ENCODE measurements at regions not wholly inside any gene's neighbourhood (a gene's known extent, or its start where the extent isn't known, plus 50 kb on each side); places are given as distances from the start of the nearest gene placed in this dataset.

DNA sequence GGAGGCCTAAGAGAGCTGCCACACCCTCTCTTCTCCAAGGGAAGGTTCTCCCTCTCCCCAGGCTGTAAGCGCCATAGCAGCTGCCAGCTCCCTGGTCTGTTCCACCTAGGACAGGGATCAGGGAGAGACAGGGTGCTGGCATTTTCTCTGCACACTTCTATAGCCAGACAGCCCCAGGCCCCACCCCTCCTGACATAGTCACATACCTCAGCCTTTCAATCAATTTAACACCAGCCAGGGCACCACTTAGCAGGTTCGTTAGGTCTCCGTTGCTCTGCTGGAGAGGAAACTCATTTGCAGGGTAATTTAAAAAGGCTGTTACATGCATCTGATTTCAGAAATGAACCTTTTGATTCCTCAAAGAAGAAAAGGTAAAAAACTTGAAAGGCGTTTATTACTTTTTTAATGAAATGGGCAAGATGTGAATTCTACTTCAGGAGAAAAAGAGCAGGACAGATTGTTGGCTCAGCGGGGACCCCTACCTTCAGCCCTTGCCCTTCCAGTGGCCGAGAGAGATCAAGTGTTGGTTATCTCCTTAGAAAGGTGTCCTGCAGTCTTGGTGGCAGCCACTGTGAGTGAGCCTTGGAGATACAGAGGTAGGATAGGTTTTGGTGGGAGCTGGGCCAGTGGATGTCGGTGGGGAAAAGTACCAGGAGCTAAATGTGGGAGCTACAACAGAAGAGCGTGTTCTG lies 180.5 kb upstream of the GALNT17 start:
- peaks cover 0 to 6% (median 3%) of the 10 kb centered on the region in 4 experiments; a peak in 4 of 7 replicates for H3K4me1 ChIP-seq (replicated peaks in 1 of 4; ENCODE audit: control insufficient read depth in 3 of 4, insufficient read depth in 4 of 4, low read length in 3 of 4)
- CTCF ChIA-PET (ENCODE audit: partially characterized antibody): interaction anchor here (0.6 to 1.2 kb wide), 4 partner anchors 15 to 607 kb away, joined by 3 to 5 read pairs (median 4); no protein-coding TSS in a partner anchor
- H3K27me3 ChIP-seq (replicated peaks in 1 of 4; ENCODE audit: control insufficient read depth in 3 of 4, extremely low read depth in 1 of 4, insufficient read depth in 3 of 4, low read length in 3 of 4): no peaks in the 10 kb centered on the region
- H2BK12ac ChIP-seq (ENCODE audit: low read depth, low read length): no peak overlapping the region
- no peak for FAIRE-seq
- no peaks in the 10 kb centered on the region for H4K20me1 ChIP-seq (replicated peaks in 1 of 2; ENCODE audit: control insufficient read depth in 1 of 2, insufficient read depth in 2 of 2, low read length in 2 of 2)
- no peak overlapping the region for H2BK20ac ChIP-seq (ENCODE audit: low read length)
- H3K4me3 ChIP-seq (ENCODE audit: extremely low read depth in 1 of 4, insufficient read depth in 2 of 4, low read depth in 3 of 4, low read length in 4 of 4): no peak overlapping the region
- H2AK5ac ChIP-seq (ENCODE audit: low read depth, low read length): no peak overlapping the region
- H2AFZ ChIP-seq (ENCODE audit: low read length): no peak overlapping the region
- H4K91ac ChIP-seq (replicated peaks; ENCODE audit: insufficient read length, low read length): no peak overlapping the region
- no peak overlapping the region; a peak in 1 of 7 replicates for H3K9ac ChIP-seq (replicated peaks in 1 of 4; ENCODE audit: extremely low read depth in 1 of 4, low read depth in 3 of 4, low read length in 3 of 4)
- H3K23me2 ChIP-seq (ENCODE audit: low read depth, low read length): no peaks in the 10 kb centered on the region
- no peak overlapping the region for H3K18ac ChIP-seq (ENCODE audit: extremely low read depth, low read length)
- H3K4me2 ChIP-seq (ENCODE audit: insufficient read depth in 1 of 2, low read depth in 2 of 2, low read length in 2 of 2): no peak overlapping the region
- H4K8ac ChIP-seq (ENCODE audit: extremely low read depth, insufficient read depth, low read length): no peak overlapping the region
- TF ChIP-seq, protein P1, sequence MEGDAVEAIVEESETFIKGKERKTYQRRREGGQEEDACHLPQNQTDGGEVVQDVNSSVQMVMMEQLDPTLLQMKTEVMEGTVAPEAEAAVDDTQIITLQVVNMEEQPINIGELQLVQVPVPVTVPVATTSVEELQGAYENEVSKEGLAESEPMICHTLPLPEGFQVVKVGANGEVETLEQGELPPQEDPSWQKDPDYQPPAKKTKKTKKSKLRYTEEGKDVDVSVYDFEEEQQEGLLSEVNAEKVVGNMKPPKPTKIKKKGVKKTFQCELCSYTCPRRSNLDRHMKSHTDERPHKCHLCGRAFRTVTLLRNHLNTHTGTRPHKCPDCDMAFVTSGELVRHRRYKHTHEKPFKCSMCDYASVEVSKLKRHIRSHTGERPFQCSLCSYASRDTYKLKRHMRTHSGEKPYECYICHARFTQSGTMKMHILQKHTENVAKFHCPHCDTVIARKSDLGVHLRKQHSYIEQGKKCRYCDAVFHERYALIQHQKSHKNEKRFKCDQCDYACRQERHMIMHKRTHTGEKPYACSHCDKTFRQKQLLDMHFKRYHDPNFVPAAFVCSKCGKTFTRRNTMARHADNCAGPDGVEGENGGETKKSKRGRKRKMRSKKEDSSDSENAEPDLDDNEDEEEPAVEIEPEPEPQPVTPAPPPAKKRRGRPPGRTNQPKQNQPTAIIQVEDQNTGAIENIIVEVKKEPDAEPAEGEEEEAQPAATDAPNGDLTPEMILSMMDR (IDR thresholded peaks at IDR 0.05; ENCODE audit: control extremely low read depth in 1 of 3, insufficient read depth in 1 of 3, low read depth in 1 of 3, low read length in 3 of 3): peak in 2 of 3 experiments; percentile 14 to 18; a peak in 2 of 4 replicates
- no peak for TF ChIP-seq SIN3A (conservative IDR thresholded peaks at IDR 0.05 in 1 of 2, IDR thresholded peaks at IDR 0.05 in 1 of 2; ENCODE audit: low read depth in 1 of 2, low read length in 2 of 2)
- peak; percentile 15 to 40; a peak in 3 of 4 replicates for TF ChIP-seq RAD21 (IDR thresholded peaks at IDR 0.05 in 1 of 2, conservative IDR thresholded peaks at IDR 0.05 in 1 of 2; ENCODE audit: low read depth in 2 of 2, low read length in 2 of 2)
- H3K79me1 ChIP-seq (ENCODE audit: low read depth, low read length): no peaks in the 10 kb centered on the region
- H3K23ac ChIP-seq (ENCODE audit: insufficient read length): no peak overlapping the region
- no peak overlapping the region for H2BK15ac ChIP-seq (ENCODE audit: low read length)
- no peak overlapping the region for H4K5ac ChIP-seq (ENCODE audit: insufficient read length, low read depth, low read length)
- POLR2A ChIA-PET (ENCODE audit: partially characterized antibody): no interaction called here
- H3K36me3 ChIP-seq (ENCODE audit: control insufficient read depth in 2 of 4, insufficient read depth in 4 of 4, low read length in 3 of 4): no peaks in the 10 kb centered on the region
- H3K9me3 ChIP-seq (ENCODE audit: insufficient read depth in 2 of 2, low read depth in 1 of 2, low read length in 1 of 2): peaks cover 0 to 13% of the 10 kb centered on the region in 2 experiments; a peak in 2 of 4 replicates
- no peak overlapping the region for H2BK120ac ChIP-seq (replicated peaks; ENCODE audit: low read depth, low read length)
- no peak overlapping the region for H3K14ac ChIP-seq (ENCODE audit: insufficient read length)
- H3K27ac ChIP-seq (ENCODE audit: low read depth, low read length): no peak overlapping the region
- peak in 1 of 2 experiments; percentile 44 for DNase-seq (ENCODE audit: low read depth in 1 of 2, low spot score in 2 of 2)
- no peaks in the 10 kb centered on the region for H3K79me2 ChIP-seq (ENCODE audit: control insufficient read depth in 1 of 2, insufficient read depth in 2 of 2, low read length in 2 of 2)
- H3K56ac ChIP-seq (replicated peaks; ENCODE audit: insufficient read length, low read depth, low read length): no peak overlapping the region
- H2BK5ac ChIP-seq (ENCODE audit: low read depth, low read length): no peak overlapping the region
- no peak overlapping the region for H3K4ac ChIP-seq (replicated peaks; ENCODE audit: insufficient read length, low read depth, low read length)
- WGBS, 2 experiments (ENCODE audit: extremely low coverage in 1 of 2, insufficient coverage in 1 of 2, insufficient read length in 1 of 2, insufficient replicate concordance in 2 of 2, low coverage in 1 of 2, low lambda C conversion rate in 2 of 2, missing lambda C conversion rate in 1 of 2): 88% methylated on average over 8 of the region's 8 CpGs; no CpG with 5 or more reads in 1 of the 2 experiments

Data from H1 (cell line).